PC-9 (cell line): ENCODE measurements at regions not wholly inside any gene's neighbourhood (a gene's known extent, or its start where the extent isn't known, plus 50 kb on each side); places are given as distances from the start of the nearest gene placed in this dataset.

Source experiments
- BruUV-seq: library from RNA; stranded (reverse); fragments of 400-500 nt; replicated peaks from 2 replicates; lab custom pipeline; 2021; lab: Mats Ljungman, UMichigan
- CTCF ChIA-PET: fragments of 300-600 bp; sonication (Branson Sonifier 250); formaldehyde crosslinking; loops from one replicate; lab custom pipeline; 2022; ENCODE audit warnings: antibody characterized with exemption; lab: Charles Lee
- POLR2A ChIA-PET: fragments of 300-600 bp; sonication (Branson Sonifier 250); formaldehyde crosslinking; loops from one replicate; lab custom pipeline; 2022; ENCODE audit warnings: antibody characterized with exemption; ENCODE audit not compliant: unreplicated experiment; lab: Charles Lee
- DNase-seq, 2 experiments: peaks; one replicate each; pipeline versions ENCODE4 v3.0.0 to v3.0.0-alpha.2; 2015 to 2022; ENCODE audit warnings: mixed read lengths in 1 of 2
- H2AFZ ChIP-seq: fragments of 200-600 bp; sonication (generic); 2 replicates; pipeline ENCODE4 v1.8.1; 2017; ENCODE audit warnings: antibody characterized with exemption
- H3F3A ChIP-seq: fragments of 200-600 bp; sonication (generic); 2 replicates; pipeline ENCODE4 v1.8.1; 2017; ENCODE audit warnings: antibody characterized with exemption, mild to moderate bottlenecking, low read depth; ENCODE audit not compliant: insufficient read depth
- H3K27ac ChIP-seq: fragments of 200-600 bp; sonication (generic); 2 replicates; pipeline ENCODE4 v1.6.1; 2016; ENCODE audit warnings: mixed run types
- H3K27me3 ChIP-seq: fragments of 200-600 bp; sonication (generic); 2 replicates; pipeline ENCODE4 v1.6.1; 2016; ENCODE audit warnings: low read depth, mixed run types; ENCODE audit not compliant: insufficient read depth
- H3K36me3 ChIP-seq: fragments of 200-600 bp; sonication (generic); 2 replicates; pipeline ENCODE4 v1.6.1; 2016; ENCODE audit warnings: low read depth, mixed run types
- H3K4me1 ChIP-seq: fragments of 200-600 bp; sonication (generic); replicated peaks from 2 replicates; pipeline ENCODE4 v1.6.1; 2016; ENCODE audit warnings: mixed run types; ENCODE audit not compliant: insufficient read depth
- H3K4me2 ChIP-seq: fragments of 200-600 bp; sonication (generic); 2 replicates; pipeline ENCODE4 v1.6.1; 2017; ENCODE audit warnings: mixed run types
- H3K4me3 ChIP-seq: fragments of 200-600 bp; sonication (generic); 2 replicates; pipeline ENCODE4 v1.6.1; 2016; ENCODE audit warnings: mixed run types
- H3K79me2 ChIP-seq: fragments of 200-600 bp; sonication (generic); 2 replicates; pipeline ENCODE4 v1.6.1; 2017; ENCODE audit warnings: low read depth, mixed run types
- H3K9me2 ChIP-seq: fragments of 200-600 bp; sonication (generic); 2 replicates; pipeline ENCODE4 v1.8.1; 2017; ENCODE audit warnings: mild to moderate bottlenecking; ENCODE audit not compliant: insufficient read depth
- H3K9me3 ChIP-seq: fragments of 200-600 bp; sonication (generic); 2 replicates; pipeline ENCODE4 v1.8.1; 2016; ENCODE audit warnings: low read depth; ENCODE audit not compliant: insufficient read depth
- H4K20me1 ChIP-seq: fragments of 200-600 bp; sonication (generic); 2 replicates; pipeline ENCODE4 v1.8.1; 2017; ENCODE audit not compliant: insufficient read depth
- CTCF ChIP-seq: fragments of 200-600 bp; sonication (generic); conservative IDR thresholded peaks from 2 replicates; pipeline ENCODE4 v1.6.1; 2017; ENCODE audit warnings: mixed run types, antibody characterized with exemption, mild to moderate bottlenecking, moderate library complexity
- EZH2 ChIP-seq: fragments of 200-600 bp; sonication (generic); IDR thresholded peaks from 2 replicates; pipeline ENCODE4 v1.8.0; 2017; ENCODE audit warnings: antibody characterized with exemption, low read depth
- intact Hi-C: fragments of 100-400 bp; cut with micrococcal nuclease; formaldehyde crosslinking; loops from one replicate; pipeline ENCODE4 v1.10.0; 2022; ENCODE audit not compliant: unreplicated experiment

- Histone ChIP-seq H3K27ac (no peak overlapping the region), H3F3A (no peaks in the 10 kb centered on the region), H3K4me1 (no peaks in the 10 kb centered on the region), H3K4me2 (no peak overlapping the region), H3K4me3 (no peak overlapping the region), H3K27me3 (no peaks in the 10 kb centered on the region), H3K9me2 (no peaks in the 10 kb centered on the region), H2AFZ (0 out of 2 replicates have a peak overlapping the region, but pooled peaks have one; percentile 29), H3K9me3 (no peaks in the 10 kb centered on the region), H3K36me3 (no peaks in the 10 kb centered on the region), H4K20me1 (no peaks in the 10 kb centered on the region), H3K79me2 (no peaks in the 10 kb centered on the region)
- intact Hi-C loops, result no loop called here
- BruUV-seq, result no TSS peak
- CTCF ChIA-PET, result no interaction called here
- TF ChIP-seq EZH2 (no peak), CTCF (no peak)
- DNase-seq, result no peak
- POLR2A ChIA-PET, result no interaction called here
Observed at GRCh38 chr5:29351170-29351569, 1842.3 kb upstream of the CDH6 start.

- DNase-seq, result no peak
Observed at GRCh38 chr5:29337030-29337429, 1856.5 kb upstream of the CDH6 start.

GRCh38 chr5:29321591-29321990 lies 1871.9 kb upstream of the CDH6 start:
- DNase-seq, result no peak
- Histone ChIP-seq H3K4me2 (no peak overlapping the region), H2AFZ (no peak overlapping the region), H3K9me2 (no peaks in the 10 kb centered on the region; the same call in 1 of the 2 replicates), H3K4me3 (no peak overlapping the region), H3K27me3 (no peaks in the 10 kb centered on the region), H3K9me3 (no peaks in the 10 kb centered on the region), H3K79me2 (no peaks in the 10 kb centered on the region), H3K4me1 (no peaks in the 10 kb centered on the region), H4K20me1 (no peaks in the 10 kb centered on the region), H3F3A (no peaks in the 10 kb centered on the region), H3K36me3 (no peaks in the 10 kb centered on the region), H3K27ac (no peak overlapping the region)
- BruUV-seq, result no TSS peak
- intact Hi-C loops, result no loop called here
- ChIA-PET CTCF (no interaction called here), POLR2A (no interaction called here)
- no peak for TF ChIP-seq CTCF
- TF ChIP-seq EZH2, result no peak

More at GRCh38 chr5:29337030-29337429, 1856.5 kb upstream of the CDH6 start:
- POLR2A ChIA-PET, result no interaction called here
- Histone ChIP-seq H3K4me2 (no peak overlapping the region), H3K27me3 (no peaks in the 10 kb centered on the region), H3K9me3 (no peaks in the 10 kb centered on the region), H3F3A (no peaks in the 10 kb centered on the region), H3K4me3 (no peak overlapping the region), H3K36me3 (no peaks in the 10 kb centered on the region), H3K4me1 (no peaks in the 10 kb centered on the region), H4K20me1 (no peaks in the 10 kb centered on the region), H2AFZ (no peak overlapping the region), H3K79me2 (no peaks in the 10 kb centered on the region), H3K9me2 (no peaks in the 10 kb centered on the region), H3K27ac (no peak overlapping the region)
- CTCF ChIA-PET, result no interaction called here
- intact Hi-C loops, result no loop called here
- BruUV-seq, result no TSS peak
- no peak for TF ChIP-seq EZH2
- TF ChIP-seq CTCF, result no peak
